ENCODE measurements at regions not wholly inside any gene's neighbourhood (a gene's known extent, or its start where the extent isn't known, plus 50 kb on each side); places are given as distances from the start of the nearest gene placed in this dataset.
A peak's percentile ranks its signal among the peaks of the same experiment; 100 is the strongest.

- Histone ChIP-seq H3K4me1 (ENCODE audit: control insufficient read depth in 2 of 3, insufficient read depth in 2 of 3, low read depth in 1 of 3, low read length in 3 of 3) (no peaks in the 10 kb centered on the region), H3K4me3 (ENCODE audit: low read length in 3 of 3) (no peak overlapping the region), H3K27me3 (ENCODE audit: control insufficient read depth, insufficient read depth, low read length) (no peaks in the 10 kb centered on the region), H3K36me3 (ENCODE audit: control insufficient read depth in 2 of 3, insufficient read depth in 3 of 3, low read length in 3 of 3) (no peaks in the 10 kb centered on the region), H3K9me3 (ENCODE audit: control insufficient read depth in 2 of 3, insufficient read depth in 1 of 3, low read length in 3 of 3) (no peaks in the 10 kb centered on the region), H3K9ac (ENCODE audit: low read length in 3 of 3) (no peak overlapping the region), H3K27ac (ENCODE audit: low read depth in 2 of 2, low read length in 2 of 2) (no peak overlapping the region)
- DNase-seq (no peak), FAIRE-seq (no peak)
- intact Hi-C loops (cut with DNase I), result no loop called here
- TF ChIP-seq, protein P1, sequence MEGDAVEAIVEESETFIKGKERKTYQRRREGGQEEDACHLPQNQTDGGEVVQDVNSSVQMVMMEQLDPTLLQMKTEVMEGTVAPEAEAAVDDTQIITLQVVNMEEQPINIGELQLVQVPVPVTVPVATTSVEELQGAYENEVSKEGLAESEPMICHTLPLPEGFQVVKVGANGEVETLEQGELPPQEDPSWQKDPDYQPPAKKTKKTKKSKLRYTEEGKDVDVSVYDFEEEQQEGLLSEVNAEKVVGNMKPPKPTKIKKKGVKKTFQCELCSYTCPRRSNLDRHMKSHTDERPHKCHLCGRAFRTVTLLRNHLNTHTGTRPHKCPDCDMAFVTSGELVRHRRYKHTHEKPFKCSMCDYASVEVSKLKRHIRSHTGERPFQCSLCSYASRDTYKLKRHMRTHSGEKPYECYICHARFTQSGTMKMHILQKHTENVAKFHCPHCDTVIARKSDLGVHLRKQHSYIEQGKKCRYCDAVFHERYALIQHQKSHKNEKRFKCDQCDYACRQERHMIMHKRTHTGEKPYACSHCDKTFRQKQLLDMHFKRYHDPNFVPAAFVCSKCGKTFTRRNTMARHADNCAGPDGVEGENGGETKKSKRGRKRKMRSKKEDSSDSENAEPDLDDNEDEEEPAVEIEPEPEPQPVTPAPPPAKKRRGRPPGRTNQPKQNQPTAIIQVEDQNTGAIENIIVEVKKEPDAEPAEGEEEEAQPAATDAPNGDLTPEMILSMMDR (IDR thresholded peaks at IDR 0.05; ENCODE audit: borderline replicate concordance, extremely low read depth, insufficient read depth), result no peak
These were observed 77.9 kb downstream of the ZC3H11B start for GRCh38 chr1:219534991-219535390.

DNA sequence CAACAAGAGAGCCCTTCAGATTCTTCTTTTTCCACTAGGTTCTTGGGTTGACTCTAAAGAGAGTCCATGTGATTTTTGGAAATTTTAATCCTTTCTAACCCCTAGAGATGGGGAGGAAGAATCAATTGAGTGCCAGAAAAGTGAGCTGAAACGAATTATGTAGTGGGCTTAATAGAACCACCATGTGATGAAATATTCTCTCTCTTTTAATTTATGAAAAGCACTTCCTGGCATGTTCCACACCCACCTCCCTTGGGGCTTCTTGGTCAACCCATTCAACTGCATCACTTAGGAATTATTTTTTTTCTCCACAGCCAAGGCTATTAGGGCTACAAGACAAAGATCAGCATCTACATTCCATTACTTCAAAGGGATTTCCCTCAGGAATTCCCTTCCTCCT, 79.6 kb downstream of the ZC3H11B start:
- Histone ChIP-seq H3K4me3 (ENCODE audit: low read length in 3 of 3) (no peak overlapping the region), H3K36me3 (ENCODE audit: control insufficient read depth in 2 of 3, insufficient read depth in 3 of 3, low read length in 3 of 3) (no peaks in the 10 kb centered on the region), H3K27me3 (ENCODE audit: control insufficient read depth, insufficient read depth, low read length) (no peaks in the 10 kb centered on the region), H3K9ac (ENCODE audit: low read length in 3 of 3) (no peak overlapping the region), H3K4me1 (ENCODE audit: control insufficient read depth in 2 of 3, insufficient read depth in 2 of 3, low read depth in 1 of 3, low read length in 3 of 3) (no peaks in the 10 kb centered on the region), H3K27ac (ENCODE audit: low read depth in 2 of 2, low read length in 2 of 2) (no peak overlapping the region), H3K9me3 (ENCODE audit: control insufficient read depth in 2 of 3, insufficient read depth in 1 of 3, low read length in 3 of 3) (no peaks in the 10 kb centered on the region)
- TF ChIP-seq, protein P1 (IDR thresholded peaks at IDR 0.05; ENCODE audit: borderline replicate concordance, extremely low read depth, insufficient read depth), result no peak
- DNase-seq (no peak), FAIRE-seq (no peak)
- intact Hi-C loops (cut with DNase I), result no loop called here

GRCh38 chr1:219529116-219529515, 83.8 kb downstream of the ZC3H11B start:
- FAIRE-seq, result no peak
- Histone ChIP-seq H3K27ac (ENCODE audit: low read depth in 2 of 2, low read length in 2 of 2) (no peak overlapping the region), H3K4me3 (ENCODE audit: low read length in 3 of 3) (no peak overlapping the region), H3K36me3 (ENCODE audit: control insufficient read depth in 2 of 3, insufficient read depth in 3 of 3, low read length in 3 of 3) (no peaks in the 10 kb centered on the region), H3K9ac (ENCODE audit: low read length in 3 of 3) (no peak overlapping the region), H3K4me1 (ENCODE audit: control insufficient read depth in 2 of 3, insufficient read depth in 2 of 3, low read depth in 1 of 3, low read length in 3 of 3) (no peaks in the 10 kb centered on the region), H3K27me3 (ENCODE audit: control insufficient read depth, insufficient read depth, low read length) (no peaks in the 10 kb centered on the region), H3K9me3 (ENCODE audit: control insufficient read depth in 2 of 3, insufficient read depth in 1 of 3, low read length in 3 of 3) (no peaks in the 10 kb centered on the region)
- TF ChIP-seq, protein P1 (IDR thresholded peaks at IDR 0.05; ENCODE audit: borderline replicate concordance, extremely low read depth, insufficient read depth), result no peak
- peak in 2 of 5 donors; percentile 10 to 18 for DNase-seq
- intact Hi-C loops (cut with DNase I), result no loop called here

DNA sequence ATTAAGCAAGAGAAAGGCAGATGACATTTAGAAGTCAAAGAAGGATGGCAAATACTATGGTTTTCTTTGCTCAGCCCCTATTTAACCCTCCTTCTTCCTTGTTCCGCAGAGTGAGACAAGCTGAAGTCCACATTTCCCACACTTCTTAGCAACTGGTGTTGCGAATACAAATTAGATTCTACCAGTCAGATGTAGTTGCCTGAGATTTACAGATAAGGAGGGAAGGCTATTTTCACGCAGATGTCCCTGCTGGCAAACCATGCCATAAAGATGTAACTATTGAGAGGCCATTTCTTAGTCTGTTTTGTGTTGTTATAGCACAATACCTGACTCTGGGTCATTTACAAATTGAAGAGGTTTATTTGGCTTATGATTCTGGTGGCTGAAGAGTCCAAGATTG, 84.3 kb downstream of the ZC3H11B start:
- intact Hi-C loops (cut with DNase I), result no loop called here
- FAIRE-seq, result no peak
- H3K36me3 ChIP-seq (ENCODE audit: control insufficient read depth in 2 of 3, insufficient read depth in 3 of 3, low read length in 3 of 3), result no peaks in the 10 kb centered on the region

More for the DNA sequence above, 84.3 kb downstream of the ZC3H11B start:
- Histone ChIP-seq H3K9me3 (ENCODE audit: control insufficient read depth in 2 of 3, insufficient read depth in 1 of 3, low read length in 3 of 3) (no peaks in the 10 kb centered on the region), H3K4me3 (ENCODE audit: low read length in 3 of 3) (no peak overlapping the region), H3K4me1 (ENCODE audit: control insufficient read depth in 2 of 3, insufficient read depth in 2 of 3, low read depth in 1 of 3, low read length in 3 of 3) (no peaks in the 10 kb centered on the region), H3K27me3 (ENCODE audit: control insufficient read depth, insufficient read depth, low read length) (no peaks in the 10 kb centered on the region), H3K27ac (ENCODE audit: low read depth in 2 of 2, low read length in 2 of 2) (no peak overlapping the region), H3K9ac (ENCODE audit: low read length in 3 of 3) (no peak overlapping the region)
- no peak for DNase-seq
- TF ChIP-seq, protein P1 (IDR thresholded peaks at IDR 0.05; ENCODE audit: borderline replicate concordance, extremely low read depth, insufficient read depth), result no peak

Data from kidney (tissue), 13 donors.